22Rv1 (cell line): ENCODE measurements at regions not wholly inside any gene's neighbourhood (a gene's known extent, or its start where the extent isn't known, plus 50 kb on each side); places are given as distances from the start of the nearest gene placed in this dataset.

Experiments
- H3K27ac ChIP-seq: fragments of 450-650 bp; 2 replicates; pipeline ENCODE4 v1.5.1; 2017
- ZFX ChIP-seq: fragments of 450-650 bp; IDR thresholded peaks from 2 replicates; pipeline ENCODE4 v1.6.1; 2017; ENCODE audit warnings: antibody characterized with exemption, borderline replicate concordance
- TF ChIP-seq, protein P1 (sequence below): fragments of 450-650 bp; IDR thresholded peaks from 2 replicates; pipeline ENCODE4 v1.5.1; 2017; ENCODE audit warnings: mild to moderate bottlenecking

- H3K27ac ChIP-seq: no peak overlapping the region
Observed at GRCh38 chr2:47243596-47244323, 67.4 kb upstream of the CALM2 start.

GRCh38 chr2:47241715-47242114 is 65.4 kb upstream of the CALM2 start:
- no peak overlapping the region for H3K27ac ChIP-seq
- no peak for TF ChIP-seq ZFX
- TF ChIP-seq, protein P1, sequence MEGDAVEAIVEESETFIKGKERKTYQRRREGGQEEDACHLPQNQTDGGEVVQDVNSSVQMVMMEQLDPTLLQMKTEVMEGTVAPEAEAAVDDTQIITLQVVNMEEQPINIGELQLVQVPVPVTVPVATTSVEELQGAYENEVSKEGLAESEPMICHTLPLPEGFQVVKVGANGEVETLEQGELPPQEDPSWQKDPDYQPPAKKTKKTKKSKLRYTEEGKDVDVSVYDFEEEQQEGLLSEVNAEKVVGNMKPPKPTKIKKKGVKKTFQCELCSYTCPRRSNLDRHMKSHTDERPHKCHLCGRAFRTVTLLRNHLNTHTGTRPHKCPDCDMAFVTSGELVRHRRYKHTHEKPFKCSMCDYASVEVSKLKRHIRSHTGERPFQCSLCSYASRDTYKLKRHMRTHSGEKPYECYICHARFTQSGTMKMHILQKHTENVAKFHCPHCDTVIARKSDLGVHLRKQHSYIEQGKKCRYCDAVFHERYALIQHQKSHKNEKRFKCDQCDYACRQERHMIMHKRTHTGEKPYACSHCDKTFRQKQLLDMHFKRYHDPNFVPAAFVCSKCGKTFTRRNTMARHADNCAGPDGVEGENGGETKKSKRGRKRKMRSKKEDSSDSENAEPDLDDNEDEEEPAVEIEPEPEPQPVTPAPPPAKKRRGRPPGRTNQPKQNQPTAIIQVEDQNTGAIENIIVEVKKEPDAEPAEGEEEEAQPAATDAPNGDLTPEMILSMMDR: no peak

More at GRCh38 chr2:47243596-47244323, 67.4 kb upstream of the CALM2 start:
- TF ChIP-seq, protein P1: no peak
- no peak for TF ChIP-seq ZFX

DNA sequence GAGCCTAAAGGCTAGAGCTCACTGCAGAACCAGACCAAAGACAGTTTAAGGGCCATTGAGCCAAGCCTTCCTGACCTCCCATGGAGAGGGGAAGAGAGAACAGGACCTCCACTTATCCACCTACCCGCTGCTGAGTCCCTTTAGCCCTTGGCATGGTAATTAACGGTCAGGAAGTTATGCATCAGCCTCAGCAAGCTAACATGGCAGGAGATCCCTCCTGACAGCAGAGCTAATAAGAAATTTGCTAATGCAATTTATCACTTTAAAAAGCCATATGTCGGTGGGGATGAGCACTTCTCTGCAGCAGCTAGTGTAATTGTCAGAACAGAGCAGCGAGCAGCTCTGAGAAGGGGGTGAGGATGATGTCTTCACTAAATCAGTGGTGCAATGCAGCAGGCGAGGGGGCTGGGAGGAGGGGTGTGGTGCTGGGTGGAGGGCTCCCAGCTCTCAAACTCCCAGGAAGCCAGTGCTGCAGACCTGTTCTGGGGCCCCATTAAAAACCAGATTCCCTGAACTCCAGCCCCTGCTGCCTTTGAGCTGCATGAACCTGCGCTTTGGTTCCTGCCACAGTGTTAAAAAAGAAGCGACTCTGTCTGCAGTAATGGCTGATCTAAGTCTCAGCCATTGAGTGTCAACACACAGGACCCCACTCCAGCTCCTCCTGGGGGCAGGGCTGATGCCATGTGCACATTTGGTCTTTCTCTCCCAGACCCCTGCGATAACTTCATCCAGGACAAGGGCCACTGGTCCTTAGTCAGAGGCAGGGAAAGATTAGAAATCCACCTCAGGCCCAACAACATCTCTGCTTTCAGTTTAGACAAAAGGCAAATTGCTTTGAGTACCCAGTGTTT is 63.0 kb upstream of the CALM2 start:
- H3K27ac ChIP-seq: no peak overlapping the region
- no peak for TF ChIP-seq ZFX
- TF ChIP-seq, protein P1: no peak

DNA sequence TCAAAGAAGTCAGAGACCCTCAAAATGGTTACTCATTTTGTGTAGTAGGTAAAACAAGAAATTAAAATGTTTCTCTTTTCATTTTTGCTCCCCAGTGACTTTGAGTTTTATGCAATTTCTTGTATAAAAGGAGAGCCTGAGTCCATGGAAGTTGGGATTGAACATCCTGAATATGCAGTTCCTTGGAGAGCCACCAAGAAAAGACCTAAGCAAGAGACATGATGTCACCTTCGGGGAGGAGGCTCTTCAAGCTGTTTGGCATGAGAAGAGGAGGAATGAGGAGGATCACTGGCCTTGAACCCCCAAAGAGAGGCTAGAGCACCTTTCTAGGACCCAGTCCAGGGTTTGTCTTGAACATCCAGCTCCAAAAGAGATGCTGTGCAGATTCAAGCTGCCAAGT is 62.3 kb upstream of the CALM2 start:
- TF ChIP-seq, protein P1: no peak
- no peak for TF ChIP-seq ZFX
- no peak overlapping the region for H3K27ac ChIP-seq

GRCh38 chr2:47237375-47238334 is 61.3 kb upstream of the CALM2 start:
- TF ChIP-seq ZFX: no peak
- TF ChIP-seq, protein P1: no peak
- no peak overlapping the region for H3K27ac ChIP-seq

GRCh38 chr2:47236503-47237215 is 60.3 kb upstream of the CALM2 start:
- no peak for TF ChIP-seq ZFX
- TF ChIP-seq, protein P1: no peak
- H3K27ac ChIP-seq: no peak overlapping the region
